ENCODE measurements at regions not wholly inside any gene's neighbourhood (a gene's known extent, or its start where the extent isn't known, plus 50 kb on each side); places are given as distances from the start of the nearest gene placed in this dataset.

GRCh38 chr13:64782466-64782865 lies 2447.7 kb downstream of the PCDH9 start:
- TF ChIP-seq POLR2A (IDR thresholded peaks at IDR 0.05), result no peak
- TF ChIP-seq, protein P1, sequence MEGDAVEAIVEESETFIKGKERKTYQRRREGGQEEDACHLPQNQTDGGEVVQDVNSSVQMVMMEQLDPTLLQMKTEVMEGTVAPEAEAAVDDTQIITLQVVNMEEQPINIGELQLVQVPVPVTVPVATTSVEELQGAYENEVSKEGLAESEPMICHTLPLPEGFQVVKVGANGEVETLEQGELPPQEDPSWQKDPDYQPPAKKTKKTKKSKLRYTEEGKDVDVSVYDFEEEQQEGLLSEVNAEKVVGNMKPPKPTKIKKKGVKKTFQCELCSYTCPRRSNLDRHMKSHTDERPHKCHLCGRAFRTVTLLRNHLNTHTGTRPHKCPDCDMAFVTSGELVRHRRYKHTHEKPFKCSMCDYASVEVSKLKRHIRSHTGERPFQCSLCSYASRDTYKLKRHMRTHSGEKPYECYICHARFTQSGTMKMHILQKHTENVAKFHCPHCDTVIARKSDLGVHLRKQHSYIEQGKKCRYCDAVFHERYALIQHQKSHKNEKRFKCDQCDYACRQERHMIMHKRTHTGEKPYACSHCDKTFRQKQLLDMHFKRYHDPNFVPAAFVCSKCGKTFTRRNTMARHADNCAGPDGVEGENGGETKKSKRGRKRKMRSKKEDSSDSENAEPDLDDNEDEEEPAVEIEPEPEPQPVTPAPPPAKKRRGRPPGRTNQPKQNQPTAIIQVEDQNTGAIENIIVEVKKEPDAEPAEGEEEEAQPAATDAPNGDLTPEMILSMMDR (IDR thresholded peaks at IDR 0.05), result no peak
